ENCODE measurements at regions not wholly inside any gene's neighbourhood (a gene's known extent, or its start where the extent isn't known, plus 50 kb on each side); places are given as distances from the start of the nearest gene placed in this dataset.
A peak's percentile ranks its signal among the peaks of the same experiment; 100 is the strongest.
"Not testable (repeated sequence)": the region's sequence is repeated elsewhere in the genome, so short reads cannot be mapped to it uniquely, and the experiment has no call there.

- Histone ChIP-seq H3K9me3 (ENCODE audit: control insufficient read depth, low read length) (no peaks in the 10 kb centered on the region), H3K4me3 (ENCODE audit: low read length) (no peak overlapping the region), H3K4me1 (ENCODE audit: control insufficient read depth, insufficient read depth, low read length) (peaks cover 26% of the 10 kb centered on the region), H3K36me3 (ENCODE audit: control insufficient read depth, insufficient read depth, low read length, severe bottlenecking) (no peaks in the 10 kb centered on the region), H3K27me3 (replicated peaks; ENCODE audit: control insufficient read depth, insufficient read depth, low read length) (no peaks in the 10 kb centered on the region), H3K9ac (ENCODE audit: low read length) (peak overlapping the region; percentile 31)
- peak; percentile 91 for DNase-seq (ENCODE audit: low read depth)
These were observed 1581.9 kb downstream of the EFNB2 start for GRCh38 chr13:104953588-104953987.

DNA sequence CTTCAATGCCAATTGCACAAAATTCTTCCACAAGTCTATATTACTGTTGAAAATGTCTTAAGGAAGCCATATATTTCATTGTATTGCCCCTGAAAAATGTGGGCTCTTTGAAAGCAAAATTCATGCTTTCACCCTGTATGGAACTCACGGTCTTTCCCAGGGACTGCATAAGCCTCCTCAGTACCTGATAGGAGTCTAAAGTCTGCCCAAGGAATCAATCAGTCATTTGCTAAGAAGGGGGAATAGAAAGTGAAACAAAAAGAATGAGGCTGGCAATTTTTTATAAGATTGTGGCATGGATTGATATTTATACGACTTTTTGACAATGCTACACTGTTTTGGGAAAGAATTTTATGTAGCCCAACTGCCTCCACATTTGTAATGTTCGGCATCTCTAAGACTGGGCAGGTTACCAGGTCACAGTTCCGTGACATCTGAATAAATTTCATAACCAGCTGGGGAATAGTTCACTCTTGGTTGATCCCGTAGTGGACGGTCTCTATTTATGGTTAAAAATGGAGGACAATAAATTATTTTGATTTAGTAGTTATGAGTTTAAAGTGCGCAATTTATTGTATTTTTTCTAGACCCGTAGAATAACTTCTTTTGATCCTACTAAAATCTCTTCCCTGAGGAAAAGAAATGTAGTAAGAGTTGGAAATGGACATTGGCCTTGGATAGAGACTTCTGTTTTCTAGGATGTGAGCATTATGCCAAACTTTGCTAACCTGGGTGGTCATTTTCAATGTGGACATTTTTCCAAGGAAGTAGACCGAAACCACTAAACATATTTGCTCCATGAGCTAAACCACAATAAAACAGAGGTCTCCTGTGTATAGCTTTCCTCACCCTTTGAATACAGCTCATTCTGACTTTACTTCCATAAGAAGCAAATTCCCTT is 1585.4 kb downstream of the EFNB2 start:
- DNase-seq (ENCODE audit: low read depth) = peak; percentile 44
- H3K4me3 ChIP-seq (ENCODE audit: low read length) = peak overlapping the region; percentile 70
- H3K27me3 ChIP-seq (replicated peaks; ENCODE audit: control insufficient read depth, insufficient read depth, low read length) = no peaks in the 10 kb centered on the region
- H3K36me3 ChIP-seq (ENCODE audit: control insufficient read depth, insufficient read depth, low read length, severe bottlenecking) = no peaks in the 10 kb centered on the region
- no peak overlapping the region for H3K9ac ChIP-seq (ENCODE audit: low read length)
- peaks cover 26% of the 10 kb centered on the region for H3K4me1 ChIP-seq (ENCODE audit: control insufficient read depth, insufficient read depth, low read length)
- H3K9me3 ChIP-seq (ENCODE audit: control insufficient read depth, low read length) = no peaks in the 10 kb centered on the region

- Histone ChIP-seq H3K9ac (ENCODE audit: low read length) (no peak overlapping the region), H3K36me3 (ENCODE audit: control insufficient read depth, insufficient read depth, low read length, severe bottlenecking) (no peaks in the 10 kb centered on the region), H3K4me3 (ENCODE audit: low read length) (no peak overlapping the region), H3K27me3 (replicated peaks; ENCODE audit: control insufficient read depth, insufficient read depth, low read length) (no peaks in the 10 kb centered on the region), H3K9me3 (ENCODE audit: control insufficient read depth, low read length) (no peaks in the 10 kb centered on the region), H3K4me1 (ENCODE audit: control insufficient read depth, insufficient read depth, low read length) (no peaks in the 10 kb centered on the region)
- no peak for DNase-seq (ENCODE audit: low read depth)
These were observed 1591.3 kb downstream of the EFNB2 start for GRCh38 chr13:104944176-104944575.

GRCh38 chr13:104943331-104943730 is 1592.1 kb downstream of the EFNB2 start:
- Histone ChIP-seq H3K4me3 (ENCODE audit: low read length) (no peak overlapping the region), H3K4me1 (ENCODE audit: control insufficient read depth, insufficient read depth, low read length) (no peaks in the 10 kb centered on the region), H3K9ac (ENCODE audit: low read length) (no peak overlapping the region), H3K27me3 (replicated peaks; ENCODE audit: control insufficient read depth, insufficient read depth, low read length) (no peaks in the 10 kb centered on the region), H3K36me3 (ENCODE audit: control insufficient read depth, insufficient read depth, low read length, severe bottlenecking) (no peaks in the 10 kb centered on the region), H3K9me3 (ENCODE audit: control insufficient read depth, low read length) (no peaks in the 10 kb centered on the region)
- peak; percentile 42 for DNase-seq (ENCODE audit: low read depth)

- H3K27me3 ChIP-seq (replicated peaks; ENCODE audit: control insufficient read depth, insufficient read depth, low read length) = no peaks in the 10 kb centered on the region
- no peaks in the 10 kb centered on the region for H3K9me3 ChIP-seq (ENCODE audit: control insufficient read depth, low read length)
- no peak overlapping the region for H3K9ac ChIP-seq (ENCODE audit: low read length)
- H3K4me1 ChIP-seq (ENCODE audit: control insufficient read depth, insufficient read depth, low read length) = no peaks in the 10 kb centered on the region
- peak; percentile 36 for DNase-seq (ENCODE audit: low read depth)
- no peak overlapping the region for H3K4me3 ChIP-seq (ENCODE audit: low read length)
- no peaks in the 10 kb centered on the region for H3K36me3 ChIP-seq (ENCODE audit: control insufficient read depth, insufficient read depth, low read length, severe bottlenecking)
These were observed 1597.6 kb downstream of the EFNB2 start for GRCh38 chr13:104937881-104938280.

DNA sequence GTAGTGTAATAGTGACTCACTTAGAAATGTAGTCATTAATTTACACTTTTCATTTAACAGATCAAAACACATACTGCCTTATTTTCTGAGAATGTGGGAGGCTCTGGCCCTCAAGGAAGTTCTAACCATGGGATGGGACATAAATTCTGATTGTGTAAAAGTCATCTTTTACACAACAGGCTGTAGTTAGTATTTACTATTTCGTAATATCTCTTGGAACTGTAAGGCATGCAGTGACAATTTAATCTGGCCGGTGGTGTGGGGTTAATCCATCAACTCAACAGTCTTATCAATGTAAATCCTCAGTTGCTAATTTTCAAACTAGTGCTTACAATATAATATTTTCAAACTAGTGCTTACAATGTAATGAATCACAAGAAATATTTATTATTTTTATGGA is 1599.2 kb downstream of the EFNB2 start:
- H3K4me3 ChIP-seq (ENCODE audit: low read length) = no peak overlapping the region
- no peaks in the 10 kb centered on the region for H3K9me3 ChIP-seq (ENCODE audit: control insufficient read depth, low read length)
- H3K27me3 ChIP-seq (replicated peaks; ENCODE audit: control insufficient read depth, insufficient read depth, low read length) = no peaks in the 10 kb centered on the region
- H3K9ac ChIP-seq (ENCODE audit: low read length) = no peak overlapping the region
- no peaks in the 10 kb centered on the region for H3K36me3 ChIP-seq (ENCODE audit: control insufficient read depth, insufficient read depth, low read length, severe bottlenecking)
- peak; percentile 9 for DNase-seq (ENCODE audit: low read depth)
- no peaks in the 10 kb centered on the region for H3K4me1 ChIP-seq (ENCODE audit: control insufficient read depth, insufficient read depth, low read length)

GRCh38 chr13:104920513-104920912 is 1614.9 kb downstream of the EFNB2 start:
- H3K9me3 ChIP-seq (ENCODE audit: control insufficient read depth, low read length); H3K27me3 ChIP-seq (replicated peaks; ENCODE audit: control insufficient read depth, insufficient read depth, low read length); H3K4me1 ChIP-seq (ENCODE audit: control insufficient read depth, insufficient read depth, low read length); DNase-seq (ENCODE audit: low read depth); H3K9ac ChIP-seq (ENCODE audit: low read length); H3K4me3 ChIP-seq (ENCODE audit: low read length); H3K36me3 ChIP-seq (ENCODE audit: control insufficient read depth, insufficient read depth, low read length, severe bottlenecking): not testable (repeated sequence)

DNA sequence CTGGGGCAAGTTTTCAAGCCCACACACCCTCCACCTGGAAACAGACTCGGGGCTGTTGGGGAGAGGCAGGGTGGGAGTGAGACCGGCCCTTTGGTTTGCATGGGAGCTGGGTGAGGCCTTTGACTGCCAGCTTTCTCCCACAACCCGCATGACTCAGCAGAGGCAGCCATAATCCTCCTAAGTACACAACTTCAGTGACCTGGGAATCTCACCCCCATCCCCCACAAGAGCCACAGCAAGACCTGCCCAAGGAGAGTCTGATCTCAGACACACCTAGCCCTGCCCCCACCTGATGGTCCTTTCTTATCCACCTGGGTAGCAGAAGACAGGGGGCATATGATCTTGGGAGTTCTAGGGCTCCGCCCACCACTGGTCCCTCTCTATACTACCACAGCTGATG is 1615.4 kb downstream of the EFNB2 start:
- H3K4me1 ChIP-seq (ENCODE audit: control insufficient read depth, insufficient read depth, low read length) = no peaks in the 10 kb centered on the region
- H3K9me3 ChIP-seq (ENCODE audit: control insufficient read depth, low read length) = peaks cover 7% of the 10 kb centered on the region
- no peak for DNase-seq (ENCODE audit: low read depth)
- H3K9ac ChIP-seq (ENCODE audit: low read length) = no peak overlapping the region
- H3K4me3 ChIP-seq (ENCODE audit: low read length) = no peak overlapping the region
- no peaks in the 10 kb centered on the region for H3K36me3 ChIP-seq (ENCODE audit: control insufficient read depth, insufficient read depth, low read length, severe bottlenecking)
- no peaks in the 10 kb centered on the region for H3K27me3 ChIP-seq (replicated peaks; ENCODE audit: control insufficient read depth, insufficient read depth, low read length)

- no peak overlapping the region for H3K4me3 ChIP-seq (ENCODE audit: low read length)
- H3K27me3 ChIP-seq (replicated peaks; ENCODE audit: control insufficient read depth, insufficient read depth, low read length) = no peaks in the 10 kb centered on the region
- peak; percentile 4 for DNase-seq (ENCODE audit: low read depth)
- no peak overlapping the region for H3K9ac ChIP-seq (ENCODE audit: low read length)
- no peaks in the 10 kb centered on the region for H3K36me3 ChIP-seq (ENCODE audit: control insufficient read depth, insufficient read depth, low read length, severe bottlenecking)
- H3K9me3 ChIP-seq (ENCODE audit: control insufficient read depth, low read length) = peaks cover 4% of the 10 kb centered on the region
- no peaks in the 10 kb centered on the region for H3K4me1 ChIP-seq (ENCODE audit: control insufficient read depth, insufficient read depth, low read length)
These were observed 1635.2 kb downstream of the EFNB2 start for GRCh38 chr13:104900191-104900817.

GRCh38 chr13:104898484-104898883 is 1637.0 kb downstream of the EFNB2 start:
- no peaks in the 10 kb centered on the region for H3K36me3 ChIP-seq (ENCODE audit: control insufficient read depth, insufficient read depth, low read length, severe bottlenecking)
- H3K9ac ChIP-seq (ENCODE audit: low read length) = no peak overlapping the region
- H3K27me3 ChIP-seq (replicated peaks; ENCODE audit: control insufficient read depth, insufficient read depth, low read length) = no peaks in the 10 kb centered on the region

GRCh38 chr13:104895521-104895920 is 1639.9 kb downstream of the EFNB2 start:
- no peaks in the 10 kb centered on the region for H3K27me3 ChIP-seq (replicated peaks; ENCODE audit: control insufficient read depth, insufficient read depth, low read length)
- no peak overlapping the region for H3K4me3 ChIP-seq (ENCODE audit: low read length)
- H3K9ac ChIP-seq (ENCODE audit: low read length) = no peak overlapping the region
- H3K36me3 ChIP-seq (ENCODE audit: control insufficient read depth, insufficient read depth, low read length, severe bottlenecking) = no peaks in the 10 kb centered on the region
- no peaks in the 10 kb centered on the region for H3K4me1 ChIP-seq (ENCODE audit: control insufficient read depth, insufficient read depth, low read length)
- H3K9me3 ChIP-seq (ENCODE audit: control insufficient read depth, low read length) = peaks cover 4% of the 10 kb centered on the region
- peak; percentile 38 for DNase-seq (ENCODE audit: low read depth)

More at GRCh38 chr13:104898484-104898883, 1637.0 kb downstream of the EFNB2 start:
- Histone ChIP-seq H3K4me1 (ENCODE audit: control insufficient read depth, insufficient read depth, low read length) (no peaks in the 10 kb centered on the region), H3K4me3 (ENCODE audit: low read length) (no peak overlapping the region), H3K9me3 (ENCODE audit: control insufficient read depth, low read length) (peaks cover 4% of the 10 kb centered on the region)
- no peak for DNase-seq (ENCODE audit: low read depth)

All from adipocyte (in vitro differentiated cells).